GM23338 (cell line): ENCODE measurements at regions not wholly inside any gene's neighbourhood (a gene's known extent, or its start where the extent isn't known, plus 50 kb on each side); places are given as distances from the start of the nearest gene placed in this dataset.
A peak's percentile ranks its signal among the peaks of the same experiment; 100 is the strongest.

Experiments used
- CREB1 ChIP-seq: fragments of 250-450 bp; sonication (Bioruptor Pico); IDR thresholded peaks from 2 replicates; pipeline ENCODE4 v1.5.0; 2020; ENCODE audit warnings: low read depth, mild to moderate bottlenecking, moderate library complexity
- CTCF ChIP-seq, 2 experiments: fragments of 200-600 bp in 1 of 2; sonication (generic) in 1 of 2; conservative IDR thresholded peaks; 2 replicates each; pipeline versions ENCODE4 v1.5.1 to v1.6.1; 2016 to 2017; ENCODE audit warnings: antibody characterized with exemption in 2 of 2, low read depth in 2 of 2, mild to moderate bottlenecking in 2 of 2, moderate library complexity in 1 of 2
- ETS1 ChIP-seq: IDR thresholded peaks from 2 replicates; pipeline ENCODE4 v1.6.1; 2016; ENCODE audit warnings: antibody characterized with exemption
- EZH2 ChIP-seq: fragments of 200-600 bp; sonication (generic); IDR thresholded peaks from one replicate; pipeline ENCODE4 v1.8.0; 2017; ENCODE audit warnings: antibody characterized with exemption, mild to moderate bottlenecking, low read depth; ENCODE audit not compliant: unreplicated experiment
- EZH2phosphoT487 ChIP-seq: fragments of 200-600 bp; sonication (generic); IDR thresholded peaks from one replicate; pipeline ENCODE4 v1.8.1; 2018; ENCODE audit warnings: antibody characterized with exemption; ENCODE audit not compliant: unreplicated experiment
- JUNB ChIP-seq: IDR thresholded peaks from one replicate; pipeline ENCODE4 v1.6.1; 2016; ENCODE audit warnings: antibody characterized with exemption; ENCODE audit not compliant: unreplicated experiment
- NANOG ChIP-seq: IDR thresholded peaks from 2 replicates; pipeline ENCODE4 v1.6.1; 2016; ENCODE audit warnings: antibody characterized with exemption, borderline replicate concordance
- POLR2AphosphoS5 ChIP-seq: IDR thresholded peaks from 2 replicates; pipeline ENCODE4 v1.6.1; 2016; ENCODE audit warnings: antibody characterized with exemption, low read depth
- REST ChIP-seq: IDR thresholded peaks from one replicate; pipeline ENCODE4 v1.6.1; 2018; ENCODE audit warnings: antibody characterized with exemption; ENCODE audit not compliant: unreplicated experiment
- STAT1 ChIP-seq: IDR thresholded peaks from one replicate; pipeline ENCODE4 v1.6.1; 2016; ENCODE audit warnings: antibody characterized with exemption; ENCODE audit not compliant: unreplicated experiment
- ZNF114 ChIP-seq: fragments of 250-450 bp; sonication (Bioruptor Pico); IDR thresholded peaks from 2 replicates; pipeline ENCODE4 v1.5.0; 2020; ENCODE audit warnings: mild to moderate bottlenecking, moderate library complexity
- ZNF331 ChIP-seq: fragments of 250-450 bp; sonication (Bioruptor Pico); IDR thresholded peaks from 2 replicates; pipeline ENCODE4 v1.5.0; 2020; ENCODE audit warnings: low read depth, mild to moderate bottlenecking, moderate library complexity
- ZNF462 ChIP-seq: fragments of 250-450 bp; sonication (Bioruptor Pico); IDR thresholded peaks from 2 replicates; pipeline ENCODE4 v1.5.0; 2020; ENCODE audit warnings: mild to moderate bottlenecking, moderate library complexity

GRCh38 chr16:29315916-29316517 is 90.5 kb downstream of the NPIPB11 start:
- TF ChIP-seq NANOG = no peak
- TF ChIP-seq POLR2AphosphoS5 = no peak
- TF ChIP-seq CTCF (conservative IDR thresholded peaks at IDR 0.05; ENCODE audit: low read depth in 2 of 2) = peak; percentile 26 to 77; a peak in 3 of 4 replicates
- TF ChIP-seq EZH2phosphoT487 = no peak
- no peak for TF ChIP-seq EZH2
- TF ChIP-seq CREB1 = no peak
- no peak for TF ChIP-seq ETS1
- TF ChIP-seq ZNF462 (CRISPR knock-in tag) = no peak
- no peak for TF ChIP-seq REST
- TF ChIP-seq JUNB = no peak
- no peak for TF ChIP-seq STAT1
- TF ChIP-seq ZNF114 (CRISPR knock-in tag) = no peak
- no peak for TF ChIP-seq ZNF331 (CRISPR knock-in tag)
